Liver (tissue), 8 donors: ENCODE measurements at regions not wholly inside any gene's neighbourhood (a gene's known extent, or its start where the extent isn't known, plus 50 kb on each side); places are given as distances from the start of the nearest gene placed in this dataset.

Experiments
- DNase-seq: peaks from one replicate; pipeline ENCODE4 v3.0.0-alpha.2; 2017; ENCODE audit warnings: low spot score
- H3K27ac ChIP-seq, 2 donors: one replicate each; pipeline ENCODE4 v1.7.0; 2013; ENCODE audit warnings: inconsistent platforms in 2 of 2, low read length in 2 of 2, control low read depth in 1 of 2, low read depth in 1 of 2, mild to moderate bottlenecking in 1 of 2
- H3K27me3 ChIP-seq, 4 donors: one replicate each; pipeline versions ENCODE4 v1.6.1 to v1.7.0; 2013; ENCODE audit warnings: low read length in 3 of 4, inconsistent platforms in 1 of 4, mild to moderate bottlenecking in 1 of 4, moderate library complexity in 1 of 4; ENCODE audit not compliant: control insufficient read depth in 4 of 4, insufficient read depth in 4 of 4
- H3K36me3 ChIP-seq, 4 donors: one replicate each; pipeline versions ENCODE4 v1.6.1 to v1.7.0; 2013; ENCODE audit warnings: low read length in 3 of 4, mild to moderate bottlenecking in 3 of 4, low read depth in 1 of 4, moderate library complexity in 1 of 4; ENCODE audit not compliant: control insufficient read depth in 4 of 4, insufficient read depth in 3 of 4
- H3K4me1 ChIP-seq, 4 donors: one replicate each; pipeline versions ENCODE4 v1.6.1 to v1.7.0; 2013; ENCODE audit warnings: low read length in 3 of 4, mild to moderate bottlenecking in 3 of 4, moderate library complexity in 1 of 4; ENCODE audit not compliant: control insufficient read depth in 4 of 4, insufficient read depth in 4 of 4
- H3K4me3 ChIP-seq, 3 donors: one replicate each; pipeline versions ENCODE4 v1.6.1 to v1.7.0; 2013; ENCODE audit warnings: low read length in 3 of 3, control low read depth in 1 of 3, low read depth in 1 of 3, mild to moderate bottlenecking in 1 of 3
- H3K9ac ChIP-seq, 2 donors: one replicate each; pipeline ENCODE4 v1.7.0; 2013; ENCODE audit warnings: low read length in 2 of 2, mild to moderate bottlenecking in 2 of 2, moderate library complexity in 2 of 2, control low read depth in 1 of 2, low read depth in 1 of 2
- H3K9me3 ChIP-seq, 4 donors: one replicate each; pipeline versions ENCODE4 v1.6.1 to v1.7.0; 2013; ENCODE audit warnings: low read length in 3 of 4; ENCODE audit not compliant: control insufficient read depth in 4 of 4
- ATF3 ChIP-seq: IDR thresholded peaks from 2 replicates; pipeline ENCODE4 v1.6.1; 2016; ENCODE audit warnings: antibody characterized with exemption
- CTCF ChIP-seq: fragments of 150-350 bp; IDR thresholded peaks from 2 replicates; pipeline ENCODE4 v1.5.1; 2017; ENCODE audit warnings: improper control_type of control experiment, low read depth, low read length; ENCODE audit not compliant: missing input control
- GABPA ChIP-seq, 2 donors: IDR thresholded peaks in 1 of 2; conservative IDR thresholded peaks in 1 of 2; 2 replicates each; pipeline ENCODE4 v1.6.1; 2016; ENCODE audit warnings: antibody characterized with exemption in 2 of 2, mild to moderate bottlenecking in 1 of 2, moderate library complexity in 1 of 2
- HNF4A ChIP-seq, 2 donors: conservative IDR thresholded peaks; 2 replicates each; pipeline ENCODE4 v1.6.1; 2016; ENCODE audit warnings: antibody characterized with exemption in 2 of 2, mild to moderate bottlenecking in 2 of 2
- HNF4G ChIP-seq: IDR thresholded peaks from 2 replicates; pipeline ENCODE4 v1.6.1; 2016; ENCODE audit warnings: antibody characterized with exemption
- JUND ChIP-seq, 2 donors: IDR thresholded peaks; 2 replicates each; pipeline ENCODE4 v1.6.1; 2016; ENCODE audit warnings: antibody characterized with exemption in 2 of 2
- MAX ChIP-seq: IDR thresholded peaks from 2 replicates; pipeline ENCODE4 v1.6.1; 2016; ENCODE audit warnings: antibody characterized with exemption
- RAD21 ChIP-seq, 2 donors: IDR thresholded peaks; 2 replicates each; pipeline ENCODE4 v1.6.1; 2016; ENCODE audit warnings: antibody characterized with exemption in 2 of 2, mild to moderate bottlenecking in 2 of 2
- TAF1 ChIP-seq: conservative IDR thresholded peaks from 2 replicates; pipeline ENCODE4 v1.6.1; 2016; ENCODE audit warnings: antibody characterized with exemption, mild to moderate bottlenecking
- ZBTB33 ChIP-seq: IDR thresholded peaks from 2 replicates; pipeline ENCODE4 v1.6.1; 2016; ENCODE audit warnings: antibody characterized with exemption
- WGBS: extraction: QIAGEN DNeasy Blood & Tissue Kit; methylation state at CpG from one replicate; pipeline ENCODE4 v1.1.7; 2013; 5-methylcytosine and 5-hydroxymethylcytosine counted together
- donor health status: healthy.
- donor health status: healthy.
- donor health status: healthy.
- donor health status: healthy.
- donor health status: healthy.

GRCh38 chr18:75678627-75679026, 251.1 kb upstream of the SMIM21 start:
- Histone ChIP-seq H3K4me1 (no peaks in the 10 kb centered on the region), H3K27ac (no peak overlapping the region), H3K9ac (no peak overlapping the region), H3K4me3 (no peak overlapping the region), H3K27me3 (no peaks in the 10 kb centered on the region), H3K36me3 (no peaks in the 10 kb centered on the region), H3K9me3 (no peaks in the 10 kb centered on the region)
- TF ChIP-seq ATF3, result no peak
- WGBS, result 25% methylated on average over 7 of the region's 7 CpGs
- DNase-seq, result no peak

GRCh38 chr18:75677696-75678455, 250.4 kb upstream of the SMIM21 start:
- DNase-seq, result no peak
- no peaks in the 10 kb centered on the region for H3K36me3 ChIP-seq
- H3K9ac ChIP-seq, result no peak overlapping the region
- H3K9me3 ChIP-seq, result no peaks in the 10 kb centered on the region
- WGBS, result 58% methylated on average over 2 of the region's 2 CpGs
- TF ChIP-seq CTCF, result no peak
- TF ChIP-seq TAF1, result no peak
- no peak for TF ChIP-seq ZBTB33
- no peak for TF ChIP-seq MAX
- TF ChIP-seq JUND (IDR thresholded peaks at IDR 0.05), result no peak
- TF ChIP-seq GABPA (IDR thresholded peaks at IDR 0.05 in 1 of 2, conservative IDR thresholded peaks at IDR 0.05 in 1 of 2), result no peak
- no peak overlapping the region for H3K27ac ChIP-seq
- no peak overlapping the region for H3K4me3 ChIP-seq
- H3K27me3 ChIP-seq, result peaks cover 0 to 4% (median 0%) of the 10 kb centered on the region in 4 donors
- H3K4me1 ChIP-seq, result no peaks in the 10 kb centered on the region

GRCh38 chr18:75660932-75661331, 233.4 kb upstream of the SMIM21 start:
- no peak for TF ChIP-seq TAF1
- no peak for TF ChIP-seq HNF4A (conservative IDR thresholded peaks at IDR 0.05)
- no peak for TF ChIP-seq RAD21 (IDR thresholded peaks at IDR 0.05)
- no peak for TF ChIP-seq HNF4G
- Histone ChIP-seq H3K36me3 (no peaks in the 10 kb centered on the region), H3K9ac (no peak overlapping the region), H3K27me3 (peaks cover 0 to 5% (median 2%) of the 10 kb centered on the region in 4 donors), H3K9me3 (no peaks in the 10 kb centered on the region), H3K4me1 (no peaks in the 10 kb centered on the region), H3K27ac (no peak overlapping the region), H3K4me3 (no peak overlapping the region)
- no peak for DNase-seq
- WGBS, result 56% methylated on average over 1 of the region's 1 CpG
